Epithelial cell of proximal tubule (primary cell): ENCODE measurements at regions not wholly inside any gene's neighbourhood (a gene's known extent, or its start where the extent isn't known, plus 50 kb on each side); places are given as distances from the start of the nearest gene placed in this dataset.
"Not testable (repeated sequence)": the region's sequence is repeated elsewhere in the genome, so short reads cannot be mapped to it uniquely, and the experiment has no call there.

Source experiments
- DNase-seq: peaks from one replicate; pipeline ENCODE4 v3.0.0-alpha.2; 2011; ENCODE audit warnings: low read depth
- H3K4me3 ChIP-seq: 2 replicates; pipeline ENCODE4 v1.5.1; 2011; ENCODE audit warnings: low read depth, mild to moderate bottlenecking, low read length
- CTCF ChIP-seq: conservative IDR thresholded peaks from 2 replicates; pipeline ENCODE4 v1.5.1; 2012; ENCODE audit warnings: low read depth, mild to moderate bottlenecking, low read length

- no peak overlapping the region for H3K4me3 ChIP-seq
- DNase-seq, result no peak
- TF ChIP-seq CTCF, result no peak
Observed at GRCh38 chr6:178119-178518, 114.2 kb upstream of the DUSP22 start.

- H3K4me3 ChIP-seq, DNase-seq: not testable (repeated sequence)
Observed at GRCh38 chr6:178929-179328, 113.4 kb upstream of the DUSP22 start.

- no peak for TF ChIP-seq CTCF
- H3K4me3 ChIP-seq, result no peak overlapping the region
- DNase-seq, result no peak
Observed at GRCh38 chr6:179340-179950, 112.8 kb upstream of the DUSP22 start.

- not testable (repeated sequence) for DNase-seq, H3K4me3 ChIP-seq
Observed at GRCh38 chr6:180091-180694, 112.1 kb upstream of the DUSP22 start.

- TF ChIP-seq CTCF, result no peak
- no peak for DNase-seq
- no peak overlapping the region for H3K4me3 ChIP-seq
Observed at GRCh38 chr6:181049-181654, 111.1 kb upstream of the DUSP22 start.

- no peak for TF ChIP-seq CTCF
- H3K4me3 ChIP-seq, result no peak overlapping the region
- no peak for DNase-seq
Observed at GRCh38 chr6:183668-184067, 108.6 kb upstream of the DUSP22 start.

GRCh38 chr6:184161-184700 lies 108.1 kb upstream of the DUSP22 start:
- TF ChIP-seq CTCF, result no peak
- DNase-seq, result no peak
- H3K4me3 ChIP-seq, result no peak overlapping the region
